H1 (cell line): ENCODE measurements at regions not wholly inside any gene's neighbourhood (a gene's known extent, or its start where the extent isn't known, plus 50 kb on each side); places are given as distances from the start of the nearest gene placed in this dataset.

Experiments used
- CTCF ChIA-PET: fragments of 300-600 bp; sonication (Branson Sonifier 250); formaldehyde crosslinking; loops from one replicate; lab custom pipeline; 2021; ENCODE audit not compliant: partially characterized antibody; lab: Charles Lee
- POLR2A ChIA-PET: fragments of 300-600 bp; sonication (Branson Sonifier 250); formaldehyde crosslinking; loops from one replicate; lab custom pipeline; 2021; ENCODE audit warnings: inconsistent platforms; ENCODE audit not compliant: partially characterized antibody; lab: Charles Lee
- DNase-seq, 2 experiments: peaks; one replicate each; pipeline versions ENCODE4 v3.0.0 to v3.0.0-alpha.2; 2010 to 2022; ENCODE audit warnings: low spot score in 2 of 2, low read depth in 1 of 2, mixed read lengths in 1 of 2
- FAIRE-seq: peaks from 2 replicates; lab custom pipeline; 2011; peaks lifted over from hg19 to GRCh38; lab: Jason Lieb, UNC
- H2AFZ ChIP-seq: 2 replicates; pipeline ENCODE4 v1.8.1; 2012; ENCODE audit warnings: low read length, inconsistent platforms
- H2AK5ac ChIP-seq: 2 replicates; pipeline ENCODE4 v1.6.1; 2013; ENCODE audit warnings: low read depth, low read length
- H2BK120ac ChIP-seq: replicated peaks from 2 replicates; pipeline ENCODE3; 2013; ENCODE audit warnings: low read depth, low read length, inconsistent platforms
- H2BK12ac ChIP-seq: 2 replicates; pipeline ENCODE4 v1.6.1; 2013; ENCODE audit warnings: low read depth, low read length
- H2BK15ac ChIP-seq: 2 replicates; pipeline ENCODE4 v1.6.1; 2013; ENCODE audit warnings: low read length
- H2BK20ac ChIP-seq: 2 replicates; pipeline ENCODE4 v1.6.1; 2013; ENCODE audit warnings: low read length
- H2BK5ac ChIP-seq: 2 replicates; pipeline ENCODE4 v1.6.1; 2013; ENCODE audit warnings: low read depth, low read length
- H3K14ac ChIP-seq: 2 replicates; pipeline ENCODE4 v1.6.1; 2013; ENCODE audit warnings: inconsistent platforms; ENCODE audit not compliant: insufficient read length
- H3K18ac ChIP-seq: 2 replicates; pipeline ENCODE4 v1.6.1; 2013; ENCODE audit warnings: low read length; ENCODE audit errors: extremely low read depth
- H3K23ac ChIP-seq: 2 replicates; pipeline ENCODE4 v1.6.1; 2013; ENCODE audit warnings: inconsistent platforms; ENCODE audit not compliant: insufficient read length
- H3K23me2 ChIP-seq: 2 replicates; pipeline ENCODE4 v1.6.1; 2013; ENCODE audit warnings: low read depth, low read length
- H3K27ac ChIP-seq: 2 replicates; pipeline ENCODE4 v1.6.1; 2011; ENCODE audit warnings: low read depth, low read length, inconsistent platforms
- H3K27me3 ChIP-seq, 4 experiments: replicated peaks in 1 of 4; 1 replicate in 1 of 4; 2 replicates in 3 of 4; pipeline versions ENCODE4 v1.6.1 to v1.8.1; 2011 to 2013; ENCODE audit warnings: low read length in 3 of 4, mild to moderate bottlenecking in 3 of 4, inconsistent platforms in 2 of 4, mixed read lengths in 2 of 4, moderate library complexity in 1 of 4; ENCODE audit not compliant: control insufficient read depth in 3 of 4, insufficient read depth in 3 of 4; ENCODE audit errors: extremely low read depth in 1 of 4
- H3K36me3 ChIP-seq, 4 experiments: 2 replicates each; pipeline versions ENCODE4 v1.6.1 to v1.8.1; 2011 to 2013; ENCODE audit warnings: mild to moderate bottlenecking in 4 of 4, low read length in 3 of 4, moderate library complexity in 2 of 4, control low read depth in 1 of 4, inconsistent platforms in 1 of 4; ENCODE audit not compliant: insufficient read depth in 4 of 4, control insufficient read depth in 2 of 4
- H3K4ac ChIP-seq: replicated peaks from 2 replicates; pipeline ENCODE3; 2013; ENCODE audit warnings: low read length, low read depth, mixed read lengths, inconsistent platforms; ENCODE audit not compliant: insufficient read length
- H3K4me1 ChIP-seq, 4 experiments: replicated peaks in 1 of 4; 1 replicate in 1 of 4; 2 replicates in 3 of 4; pipeline versions ENCODE4 v1.6.1 to v1.8.1; 2011 to 2013; ENCODE audit warnings: low read length in 3 of 4, inconsistent platforms in 2 of 4, mixed read lengths in 1 of 4; ENCODE audit not compliant: insufficient read depth in 4 of 4, control insufficient read depth in 3 of 4
- H3K4me2 ChIP-seq, 2 experiments: 2 replicates each; pipeline versions ENCODE4 v1.6.1 to v1.8.1; 2011 to 2013; ENCODE audit warnings: low read depth in 2 of 2, low read length in 2 of 2, control low read depth in 1 of 2, inconsistent platforms in 1 of 2, mild to moderate bottlenecking in 1 of 2; ENCODE audit not compliant: insufficient read depth in 1 of 2
- H3K4me3 ChIP-seq, 4 experiments: fragments of 200-600, 300-600 bp in 1 of 4; sonication (generic), shearing (Covaris generic), sonication (Bioruptor Twin) in 1 of 4; 2 replicates each; pipeline versions ENCODE4 v1.5.1 to v1.8.1; 2011 to 2016; ENCODE audit warnings: low read length in 4 of 4, low read depth in 3 of 4, control low read depth in 2 of 4, inconsistent platforms in 2 of 4, mild to moderate bottlenecking in 2 of 4, mixed read lengths in 1 of 4, moderate library complexity in 1 of 4; ENCODE audit not compliant: insufficient read depth in 2 of 4; ENCODE audit errors: extremely low read depth in 1 of 4
- H3K56ac ChIP-seq: replicated peaks from 2 replicates; pipeline ENCODE3; 2013; ENCODE audit warnings: low read depth, mild to moderate bottlenecking, mixed read lengths, low read length, inconsistent platforms; ENCODE audit not compliant: insufficient read length
- H3K79me1 ChIP-seq: 2 replicates; pipeline ENCODE4 v1.6.1; 2013; ENCODE audit warnings: low read depth, low read length, control low read depth
- H3K79me2 ChIP-seq, 2 experiments: 2 replicates each; pipeline versions ENCODE4 v1.6.1 to v1.8.1; 2012 to 2013; ENCODE audit warnings: low read length in 2 of 2, mild to moderate bottlenecking in 2 of 2, inconsistent platforms in 1 of 2; ENCODE audit not compliant: insufficient read depth in 2 of 2, control insufficient read depth in 1 of 2
- H3K9ac ChIP-seq, 4 experiments: replicated peaks in 1 of 4; 1 replicate in 1 of 4; 2 replicates in 3 of 4; pipeline versions ENCODE4 v1.6.1 to v1.8.1; 2011 to 2013; ENCODE audit warnings: low read depth in 3 of 4, low read length in 3 of 4, control low read depth in 2 of 4, mild to moderate bottlenecking in 2 of 4, moderate library complexity in 2 of 4, inconsistent platforms in 1 of 4; ENCODE audit errors: extremely low read depth in 1 of 4
- H3K9me3 ChIP-seq, 2 experiments: 2 replicates each; pipeline versions ENCODE4 v1.6.1 to v1.8.1; 2012 to 2013; ENCODE audit warnings: mild to moderate bottlenecking in 2 of 2, moderate library complexity in 2 of 2, control low read depth in 1 of 2, inconsistent platforms in 1 of 2, low read depth in 1 of 2, low read length in 1 of 2, mixed read lengths in 1 of 2; ENCODE audit not compliant: insufficient read depth in 2 of 2
- H4K20me1 ChIP-seq, 2 experiments: replicated peaks in 1 of 2; 2 replicates each; pipeline versions ENCODE3 to v1.8.1; 2011 to 2013; ENCODE audit warnings: inconsistent platforms in 2 of 2, low read length in 2 of 2, mild to moderate bottlenecking in 1 of 2; ENCODE audit not compliant: insufficient read depth in 2 of 2, control insufficient read depth in 1 of 2
- H4K5ac ChIP-seq: 2 replicates; pipeline ENCODE4 v1.6.1; 2013; ENCODE audit warnings: low read length, low read depth, mixed read lengths, inconsistent platforms; ENCODE audit not compliant: insufficient read length
- H4K8ac ChIP-seq: 2 replicates; pipeline ENCODE4 v1.8.0; 2013; ENCODE audit warnings: mild to moderate bottlenecking, moderate library complexity, low read length, inconsistent platforms; ENCODE audit not compliant: insufficient read depth; ENCODE audit errors: extremely low read depth
- H4K91ac ChIP-seq: replicated peaks from 2 replicates; pipeline ENCODE3; 2013; ENCODE audit warnings: low read length, mixed read lengths, inconsistent platforms; ENCODE audit not compliant: insufficient read length
- ATF2 ChIP-seq: IDR thresholded peaks from 2 replicates; pipeline ENCODE4 v1.6.1; 2012; ENCODE audit warnings: low read length, inconsistent platforms
- CTBP2 ChIP-seq: IDR thresholded peaks from 2 replicates; pipeline ENCODE4 v1.7.0; 2011; ENCODE audit warnings: borderline replicate concordance, mild to moderate bottlenecking, moderate library complexity, mixed read lengths, low read length; ENCODE audit not compliant: insufficient read depth, insufficient read length
- KDM1A ChIP-seq: fragments of 200-600, 300-600 bp; sonication (generic); IDR thresholded peaks from 2 replicates; pipeline ENCODE4 v1.7.1; 2016; ENCODE audit warnings: mild to moderate bottlenecking, low read length, borderline replicate concordance
- PHF8 ChIP-seq: fragments of 200-600 bp; sonication (generic); conservative IDR thresholded peaks from 2 replicates; pipeline ENCODE4 v1.7.1; 2012; ENCODE audit warnings: low read depth, mild to moderate bottlenecking, inconsistent platforms, low read length, moderate library complexity
- POLR2A ChIP-seq, 2 experiments: IDR thresholded peaks; 1 replicate in 1 of 2; 2 replicates in 1 of 2; pipeline ENCODE4 v1.6.1; 2011; ENCODE audit warnings: low read depth in 2 of 2, low read length in 2 of 2, mild to moderate bottlenecking in 2 of 2; ENCODE audit errors: control extremely low read depth in 1 of 2
- POLR2AphosphoS5 ChIP-seq: IDR thresholded peaks from 2 replicates; pipeline ENCODE4 v1.6.1; 2011; ENCODE audit warnings: low read depth, low read length
- RXRA ChIP-seq: IDR thresholded peaks from 2 replicates; pipeline ENCODE4 v1.6.1; 2011; ENCODE audit warnings: low read depth, mild to moderate bottlenecking, low read length, moderate library complexity; ENCODE audit not compliant: insufficient read depth
- SUZ12 ChIP-seq: fragments of 200-600 bp; sonication (generic); IDR thresholded peaks from 2 replicates; pipeline ENCODE4 v1.6.1; 2012; ENCODE audit warnings: mild to moderate bottlenecking, inconsistent platforms, low read length, moderate library complexity, mixed read lengths
- TAF7 ChIP-seq: optimal IDR thresholded peaks from 2 replicates; pipeline ENCODE3; 2011; ENCODE audit warnings: low read depth, mild to moderate bottlenecking, inconsistent platforms, low read length, moderate library complexity, borderline replicate concordance
- TBP ChIP-seq: IDR thresholded peaks from 2 replicates; pipeline ENCODE4 v1.6.1; 2011; ENCODE audit warnings: low read depth, low read length, improper control_type of control experiment
- TCF12 ChIP-seq: IDR thresholded peaks from 2 replicates; pipeline ENCODE4 v1.6.1; 2011; ENCODE audit warnings: low read depth, mild to moderate bottlenecking, low read length
- YY1 ChIP-seq: IDR thresholded peaks from 2 replicates; pipeline ENCODE4 v1.6.1; 2011; ENCODE audit warnings: low read depth, mild to moderate bottlenecking, low read length
- ZNF274 ChIP-seq: IDR thresholded peaks from 2 replicates; pipeline ENCODE4 v1.7.0; 2012; ENCODE audit warnings: low read length, borderline replicate concordance; ENCODE audit errors: extremely low read depth
- WGBS, 2 experiments: shearing (Covaris generic) in 1 of 2; methylation state at CpG; one replicate each; pipeline versions ENCODE4 v1.1.6 to v1.1.7; 2013 to 2015; ENCODE audit warnings: low lambda C conversion rate in 2 of 2, mixed read lengths in 2 of 2, inconsistent platforms in 1 of 2, low coverage in 1 of 2, missing lambda C conversion rate in 1 of 2; ENCODE audit not compliant: insufficient replicate concordance in 2 of 2, insufficient coverage in 1 of 2, insufficient read length in 1 of 2; ENCODE audit errors: extremely low coverage in 1 of 2, missing lambda C conversion rate in 1 of 2; 5-methylcytosine and 5-hydroxymethylcytosine counted together

- H2BK15ac ChIP-seq, result no peak overlapping the region
- H2AK5ac ChIP-seq, result no peak overlapping the region
- no peak overlapping the region for H3K4me2 ChIP-seq
- no peaks in the 10 kb centered on the region for H3K79me1 ChIP-seq
- no peak overlapping the region for H3K14ac ChIP-seq
- H3K56ac ChIP-seq, result no peak overlapping the region
- WGBS, 2 experiments, result 100% methylated on average over 1 of the region's 1 CpG; no CpG with 5 or more reads in 1 of the 2 experiments
- H3K9ac ChIP-seq, result no peak overlapping the region
- H3K4me1 ChIP-seq, result no peaks in the 10 kb centered on the region; a peak in 1 of 7 replicates
- H2BK5ac ChIP-seq, result no peak overlapping the region
- no peak overlapping the region for H3K23ac ChIP-seq
- H2AFZ ChIP-seq, result no peak overlapping the region
- no peaks in the 10 kb centered on the region for H3K27me3 ChIP-seq
- no peak overlapping the region for H4K8ac ChIP-seq
- no peak overlapping the region for H3K4ac ChIP-seq
- no peak overlapping the region for H2BK12ac ChIP-seq
- no peaks in the 10 kb centered on the region for H3K79me2 ChIP-seq
- CTCF ChIA-PET, result interaction anchor here (0.6 kb wide), 1 partner anchor 1050 kb away, joined by 3 read pairs; no protein-coding TSS in a partner anchor
- POLR2A ChIA-PET, result no interaction called here
- no peaks in the 10 kb centered on the region for H3K36me3 ChIP-seq
- H4K91ac ChIP-seq, result no peak overlapping the region
- H3K23me2 ChIP-seq, result peaks cover 2% of the 10 kb centered on the region; the same call in 1 of the 2 replicates
- H2BK120ac ChIP-seq, result no peak overlapping the region
- H3K18ac ChIP-seq, result no peak overlapping the region
- no peak overlapping the region for H3K27ac ChIP-seq
- no peaks in the 10 kb centered on the region for H4K20me1 ChIP-seq
- DNase-seq (no peak), FAIRE-seq (no peak)
- no peak overlapping the region for H3K4me3 ChIP-seq
- no peak overlapping the region for H4K5ac ChIP-seq
- no peak overlapping the region for H2BK20ac ChIP-seq
- peaks cover 0 to 2% of the 10 kb centered on the region in 2 experiments; a peak in 1 of 4 replicates for H3K9me3 ChIP-seq
- TF ChIP-seq YY1 (no peak), CTBP2 (no peak), KDM1A (no peak), ATF2 (no peak), ZNF274 (no peak), POLR2A (IDR thresholded peaks at IDR 0.05; ENCODE audit: control extremely low read depth in 1 of 2, low read depth in 2 of 2, low read length in 2 of 2) (no peak), SUZ12 (no peak), TBP (no peak), PHF8 (no peak), POLR2AphosphoS5 (no peak), TAF7 (no peak), RXRA (no peak), TCF12 (no peak)
These were observed 515.2 kb upstream of the SULF2 start for GRCh38 chr20:48300529-48300928.
